H1 (cell line): ENCODE measurements at regions not wholly inside any gene's neighbourhood (a gene's known extent, or its start where the extent isn't known, plus 50 kb on each side); places are given as distances from the start of the nearest gene placed in this dataset.

Experiments
- CBX8 ChIP-seq: fragments of 300-800, 300-1000 bp; sonication (generic); IDR thresholded peaks from 2 replicates; pipeline ENCODE4 v1.7.1; 2016; ENCODE audit warnings: low read depth, low read length, borderline replicate concordance
- CHD1 ChIP-seq: IDR thresholded peaks from 2 replicates; pipeline ENCODE4 v1.6.1; 2012; ENCODE audit warnings: low read depth, low read length, improper control_type of control experiment
- CHD2 ChIP-seq: IDR thresholded peaks from 2 replicates; pipeline ENCODE4 v1.6.1; 2012; ENCODE audit warnings: low read length, improper control_type of control experiment
- HDAC6 ChIP-seq: IDR thresholded peaks from one replicate; pipeline ENCODE4 v1.7.1; 2012; ENCODE audit warnings: low read depth, mild to moderate bottlenecking, inconsistent platforms, low read length, moderate library complexity
- JUN ChIP-seq: IDR thresholded peaks from 2 replicates; pipeline ENCODE4 v1.6.1; 2011; ENCODE audit warnings: low read depth, mild to moderate bottlenecking, improper control_type of control experiment, low read length
- RXRA ChIP-seq: IDR thresholded peaks from 2 replicates; pipeline ENCODE4 v1.6.1; 2011; ENCODE audit warnings: low read depth, mild to moderate bottlenecking, low read length, moderate library complexity; ENCODE audit not compliant: insufficient read depth
- TAF7 ChIP-seq: optimal IDR thresholded peaks from 2 replicates; pipeline ENCODE3; 2011; ENCODE audit warnings: low read depth, mild to moderate bottlenecking, inconsistent platforms, low read length, moderate library complexity, borderline replicate concordance
- TEAD4 ChIP-seq: IDR thresholded peaks from 2 replicates; pipeline ENCODE4 v1.6.1; 2012; ENCODE audit warnings: low read depth, low read length, inconsistent platforms, mixed read lengths
- USF2 ChIP-seq: IDR thresholded peaks from 2 replicates; pipeline ENCODE4 v1.6.1; 2011; ENCODE audit warnings: low read length, improper control_type of control experiment

GRCh38 chr7:121479466-121479865 is 83.4 kb upstream of the FAM3C start (continued):
- TF ChIP-seq TAF7 = no peak
- no peak for TF ChIP-seq CHD2
- no peak for TF ChIP-seq JUN
- TF ChIP-seq TEAD4 = no peak
- TF ChIP-seq CBX8 = no peak
- TF ChIP-seq HDAC6 = no peak
- TF ChIP-seq RXRA = no peak
- no peak for TF ChIP-seq USF2
- no peak for TF ChIP-seq CHD1
